ENCODE measurements at regions not wholly inside any gene's neighbourhood (a gene's known extent, or its start where the extent isn't known, plus 50 kb on each side); places are given as distances from the start of the nearest gene placed in this dataset.

- TF ChIP-seq SMC3 (IDR thresholded peaks at IDR 0.05; ENCODE audit: low read depth, low read length) (no peak), CTCF (conservative IDR thresholded peaks at IDR 0.05; ENCODE audit: low read depth, low read length) (no peak), POLR2A (IDR thresholded peaks at IDR 0.05; ENCODE audit: low read depth, low read length) (no peak), MXI1 (IDR thresholded peaks at IDR 0.05; ENCODE audit: borderline replicate concordance, low read depth, low read length) (no peak), USF2 (IDR thresholded peaks at IDR 0.05; ENCODE audit: low read depth, low read length) (no peak), RAD21 (IDR thresholded peaks at IDR 0.05; ENCODE audit: low read length) (no peak), CEBPB (IDR thresholded peaks at IDR 0.05; ENCODE audit: low read depth, low read length) (no peak), RFX5 (IDR thresholded peaks at IDR 0.05; ENCODE audit: low read depth, low read length) (no peak), NFE2L2 (IDR thresholded peaks at IDR 0.05; ENCODE audit: low read depth, low read length) (no peak)
These were observed 229.0 kb downstream of the ACTL7B start for GRCh38 chr9:108626743-108627142.
